Type B pancreatic cell (in vitro differentiated cells): ENCODE measurements at regions not wholly inside any gene's neighbourhood (a gene's known extent, or its start where the extent isn't known, plus 50 kb on each side); places are given as distances from the start of the nearest gene placed in this dataset.

Experiments used
- DNase-seq: peaks from one replicate; pipeline ENCODE4 v3.0.0; 2021; ENCODE audit warnings: mixed read lengths; ENCODE audit not compliant: unreplicated experiment; ENCODE audit errors: extremely low spot score
- H3K27ac Mint-ChIP-seq: 2 replicates; pipeline ENCODE4 v1.8.0; 2021; ENCODE audit warnings: mild to moderate bottlenecking, mixed read lengths
- H3K27me3 Mint-ChIP-seq: 2 replicates; pipeline ENCODE4 v1.8.0; 2021; ENCODE audit warnings: mixed read lengths
- H3K36me3 Mint-ChIP-seq: 2 replicates; pipeline ENCODE4 v1.8.0; 2021; ENCODE audit warnings: mixed read lengths
- H3K4me1 Mint-ChIP-seq: one replicate; pipeline ENCODE4 v1.8.0; 2021; ENCODE audit warnings: mixed read lengths; ENCODE audit not compliant: unreplicated experiment
- H3K4me3 Mint-ChIP-seq: 2 replicates; pipeline ENCODE4 v1.8.0; 2021; ENCODE audit warnings: mild to moderate bottlenecking, mixed read lengths
- H3K9me3 Mint-ChIP-seq: 2 replicates; pipeline ENCODE4 v1.8.0; 2021; ENCODE audit warnings: mixed read lengths
- CTCF ChIP-seq: fragments of 200-600 bp; sonication (generic); conservative IDR thresholded peaks from 2 replicates; pipeline ENCODE4 v1.5.0; 2021; ENCODE audit warnings: antibody characterized with exemption, mild to moderate bottlenecking

DNA sequence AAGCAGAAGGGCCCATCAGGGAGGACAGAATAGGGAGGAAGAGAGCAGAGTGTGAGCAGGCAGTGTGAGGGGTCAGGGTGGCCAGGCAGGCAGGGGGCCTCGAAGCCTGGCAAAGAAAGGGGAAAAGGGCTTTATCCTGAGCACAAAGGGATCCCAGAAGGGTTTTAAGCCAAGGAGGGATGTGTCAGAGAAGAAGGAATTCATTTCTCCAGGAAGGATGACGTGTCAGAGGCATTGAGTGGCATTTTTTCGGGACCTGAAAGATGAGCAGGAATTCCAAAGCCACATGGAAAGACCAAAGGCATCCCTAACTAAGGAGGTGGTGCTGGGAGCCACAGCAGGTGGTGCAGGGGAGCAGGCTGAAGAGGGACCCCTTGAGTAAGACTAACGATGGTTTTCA, 132.1 kb downstream of the DICER1 start:
- DNase-seq = no peak
- H3K27ac Mint-ChIP-seq = no peak overlapping the region
- no peak overlapping the region for H3K4me3 Mint-ChIP-seq
- peaks cover 11% of the 10 kb centered on the region for H3K9me3 Mint-ChIP-seq
- H3K4me1 Mint-ChIP-seq = no peaks in the 10 kb centered on the region
- no peaks in the 10 kb centered on the region for H3K36me3 Mint-ChIP-seq
- no peak for TF ChIP-seq CTCF
- peaks cover 5% of the 10 kb centered on the region for H3K27me3 Mint-ChIP-seq

- peaks cover 9% of the 10 kb centered on the region for H3K9me3 Mint-ChIP-seq
- no peaks in the 10 kb centered on the region for H3K4me1 Mint-ChIP-seq
These were observed 132.9 kb downstream of the DICER1 start for GRCh38 chr14:95024380-95024779.

DNA sequence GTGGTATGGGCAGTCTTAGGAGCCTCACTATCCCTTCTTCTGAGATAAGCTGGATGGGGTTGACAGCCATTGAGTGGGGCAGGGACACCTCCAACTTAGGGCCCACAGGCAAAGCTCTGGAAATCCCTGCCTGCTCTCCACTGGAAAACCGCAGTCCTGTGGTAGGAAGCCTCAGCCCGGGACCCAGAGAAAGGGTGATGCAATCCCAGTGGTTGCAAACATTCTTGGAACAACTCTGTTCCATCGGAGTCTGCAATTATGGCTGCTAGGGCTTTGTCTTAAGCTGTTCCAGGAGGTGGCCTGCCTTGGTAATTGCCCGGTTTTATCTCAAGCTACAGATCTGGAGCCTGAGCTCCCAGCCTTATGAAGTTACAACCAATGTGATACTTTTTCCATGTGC, 133.4 kb downstream of the DICER1 start:
- no peak for DNase-seq
- Mint-ChIP-seq H3K27ac (no peak overlapping the region), H3K36me3 (no peaks in the 10 kb centered on the region), H3K4me3 (no peak overlapping the region), H3K4me1 (no peaks in the 10 kb centered on the region), H3K9me3 (peaks cover 5% of the 10 kb centered on the region), H3K27me3 (no peaks in the 10 kb centered on the region)
- TF ChIP-seq CTCF = no peak

More at GRCh38 chr14:95024380-95024779, 132.9 kb downstream of the DICER1 start:
- no peak for TF ChIP-seq CTCF
- no peak for DNase-seq
- H3K27ac Mint-ChIP-seq = no peak overlapping the region
- H3K36me3 Mint-ChIP-seq = no peaks in the 10 kb centered on the region
- H3K27me3 Mint-ChIP-seq = peaks cover 4% of the 10 kb centered on the region
- H3K4me3 Mint-ChIP-seq = no peak overlapping the region

DNA sequence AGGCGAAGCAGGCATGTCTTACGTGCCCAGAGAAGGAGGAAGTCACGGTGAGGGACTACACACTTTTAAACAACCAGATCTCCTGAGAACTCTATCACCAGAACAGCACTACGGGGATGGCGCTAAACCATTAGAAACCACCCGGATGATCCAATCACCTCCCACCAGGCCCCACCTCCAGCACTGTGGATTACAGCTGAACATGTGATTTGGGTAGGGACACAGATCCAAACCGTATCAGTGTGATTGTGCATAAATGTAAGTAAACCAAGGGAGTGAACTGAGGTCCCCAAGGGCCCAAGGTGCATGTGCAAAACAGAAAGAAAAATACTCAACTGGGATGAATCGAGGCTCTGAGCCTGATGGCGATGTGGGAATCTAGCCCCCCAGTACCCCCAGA, 134.2 kb downstream of the DICER1 start:
- DNase-seq = no peak
- H3K36me3 Mint-ChIP-seq = no peaks in the 10 kb centered on the region
- peaks cover 5% of the 10 kb centered on the region for H3K9me3 Mint-ChIP-seq
- H3K27me3 Mint-ChIP-seq = no peaks in the 10 kb centered on the region
- TF ChIP-seq CTCF = no peak
- no peak overlapping the region for H3K4me3 Mint-ChIP-seq
- H3K4me1 Mint-ChIP-seq = no peaks in the 10 kb centered on the region
- H3K27ac Mint-ChIP-seq = no peak overlapping the region

DNA sequence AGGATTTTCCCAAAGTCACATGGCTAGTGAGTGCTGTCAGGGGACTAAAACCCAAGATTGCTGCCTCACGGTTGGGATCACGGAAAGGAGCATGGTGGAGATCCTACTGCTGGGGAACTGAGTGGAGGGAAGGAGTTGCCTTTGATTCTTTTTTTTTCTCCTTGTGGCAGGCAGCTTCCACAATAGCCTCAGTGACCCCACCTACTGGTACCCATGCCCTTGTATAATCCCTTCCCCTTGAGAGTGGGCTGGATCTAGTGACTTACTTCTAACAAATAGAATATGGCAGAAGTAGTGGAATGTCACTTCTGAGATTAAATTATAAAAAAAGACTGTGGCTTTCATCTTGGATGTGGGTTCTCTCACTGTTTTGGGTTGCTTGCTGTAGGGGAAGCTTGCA, 135.7 kb downstream of the DICER1 start:
- H3K36me3 Mint-ChIP-seq = no peaks in the 10 kb centered on the region
- no peak overlapping the region for H3K27ac Mint-ChIP-seq
- no peak for TF ChIP-seq CTCF
- H3K4me3 Mint-ChIP-seq = no peak overlapping the region
- no peaks in the 10 kb centered on the region for H3K27me3 Mint-ChIP-seq
- H3K9me3 Mint-ChIP-seq = peaks cover 5% of the 10 kb centered on the region
- H3K4me1 Mint-ChIP-seq = no peaks in the 10 kb centered on the region
- DNase-seq = no peak

- no peaks in the 10 kb centered on the region for H3K27me3 Mint-ChIP-seq
- peaks cover 5% of the 10 kb centered on the region for H3K9me3 Mint-ChIP-seq
- H3K36me3 Mint-ChIP-seq = no peaks in the 10 kb centered on the region
- H3K4me1 Mint-ChIP-seq = no peaks in the 10 kb centered on the region
- TF ChIP-seq CTCF = no peak
- H3K27ac Mint-ChIP-seq = no peak overlapping the region
- DNase-seq = no peak
- no peak overlapping the region for H3K4me3 Mint-ChIP-seq
These were observed 138.5 kb downstream of the DICER1 start for GRCh38 chr14:95018821-95019220.
